Esophagus mucosa (tissue), 1 donor: ENCODE measurements at regions not wholly inside any gene's neighbourhood (a gene's known extent, or its start where the extent isn't known, plus 50 kb on each side); places are given as distances from the start of the nearest gene placed in this dataset.

Experiments
- ATAC-seq: fragments of 200-7000 bp; cut with Tn5 transposase; one replicate; pipeline ENCODE4 v1.9.1; 2020
- donor health status: DM: yes; HTN: yes; CAD: no.

- ATAC-seq: no peak
Observed at GRCh38 chr7:53988376-53988775, 553.8 kb upstream of the VSTM2A start.

- no peak for ATAC-seq
Observed at GRCh38 chr7:53993224-53993623, 549.0 kb upstream of the VSTM2A start.

GRCh38 chr7:53996876-53997275 is 545.3 kb upstream of the VSTM2A start:
- no peak for ATAC-seq

GRCh38 chr7:54014765-54015164 is 527.4 kb upstream of the VSTM2A start:
- ATAC-seq: no peak

GRCh38 chr7:54015251-54015650 is 526.9 kb upstream of the VSTM2A start:
- no peak for ATAC-seq

DNA sequence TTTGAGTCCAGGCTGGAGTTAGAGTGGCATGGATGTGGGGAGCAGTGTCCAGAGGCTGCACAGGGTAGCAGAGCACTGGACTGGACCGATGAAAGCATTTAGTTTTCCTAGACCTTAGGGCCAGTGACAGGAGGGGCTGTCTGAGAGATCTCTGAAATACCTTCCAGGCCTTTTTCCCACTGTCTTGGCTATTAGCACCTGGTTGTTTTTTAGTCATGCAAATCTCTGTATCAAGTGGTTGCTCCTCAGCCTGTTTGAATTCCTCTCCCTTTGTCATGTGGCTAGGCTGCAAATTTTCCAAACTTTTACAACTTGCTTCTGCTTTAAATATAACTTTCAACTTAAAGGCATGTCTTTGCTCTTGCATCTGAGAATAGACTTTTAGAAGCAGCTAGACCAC is 504.3 kb upstream of the VSTM2A start:
- ATAC-seq: no peak

DNA sequence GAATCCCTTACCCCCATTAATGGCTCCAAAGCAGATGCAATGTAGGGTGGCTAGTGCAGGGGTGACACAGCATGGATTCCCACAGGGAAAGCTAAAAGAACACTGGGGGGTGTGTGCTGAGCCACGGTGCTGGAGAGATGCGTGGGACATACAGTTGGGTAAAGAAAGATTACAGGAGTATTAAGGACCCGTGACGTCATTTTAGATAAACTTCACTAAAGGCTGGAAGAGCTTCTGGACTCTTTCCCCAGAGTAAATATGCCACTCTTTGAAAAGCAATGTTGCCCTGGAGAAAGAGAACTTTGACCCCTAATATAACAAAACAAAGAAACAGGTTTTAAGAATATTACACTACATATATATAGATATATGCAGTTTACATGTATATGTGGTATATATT is 481.5 kb upstream of the VSTM2A start:
- no peak for ATAC-seq

- no peak for ATAC-seq
Observed at GRCh38 chr7:54066643-54067042, 475.5 kb upstream of the VSTM2A start.

GRCh38 chr7:54069843-54070242 is 472.3 kb upstream of the VSTM2A start:
- ATAC-seq: no peak

DNA sequence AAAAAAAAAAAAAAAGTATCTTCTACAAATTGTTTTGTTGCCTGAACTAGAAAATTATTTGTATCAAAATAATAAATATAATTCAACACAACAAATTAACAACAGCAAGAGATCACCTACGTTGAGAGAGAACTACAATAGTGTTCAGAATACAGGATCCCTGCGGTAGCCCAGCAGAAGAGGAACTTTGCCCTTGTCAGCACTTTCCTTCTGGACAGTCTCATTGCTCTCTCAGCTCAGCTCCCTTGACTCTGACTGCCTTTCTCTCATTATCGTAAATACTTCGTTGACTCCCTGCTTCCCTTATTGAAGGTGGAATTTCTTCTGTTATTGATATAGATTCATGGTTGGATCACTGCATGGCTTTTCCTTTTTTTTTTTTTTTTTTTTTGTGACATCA is 469.5 kb upstream of the VSTM2A start:
- ATAC-seq: no peak

DNA sequence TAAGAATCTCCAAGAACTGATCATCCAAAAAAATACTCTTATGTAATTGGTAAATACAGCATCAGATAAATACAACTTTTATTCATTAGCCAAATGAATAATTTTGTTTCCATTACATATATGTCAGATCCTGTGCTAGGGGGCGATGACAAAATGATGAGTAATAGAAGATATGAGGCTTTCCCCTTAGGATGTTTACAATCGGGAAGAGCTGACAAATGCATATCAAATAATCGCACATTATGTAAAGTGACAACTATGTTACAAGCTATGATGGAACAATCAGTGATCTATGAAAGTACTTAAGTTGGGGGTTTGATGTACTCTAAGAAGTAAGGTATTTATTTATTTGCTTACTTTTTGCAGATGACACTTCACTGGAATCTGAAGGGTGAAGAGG is 465.6 kb upstream of the VSTM2A start:
- ATAC-seq: no peak

GRCh38 chr7:54080525-54080924 is 461.6 kb upstream of the VSTM2A start:
- no peak for ATAC-seq

- ATAC-seq: no peak
Observed at GRCh38 chr7:54080971-54081370, 461.2 kb upstream of the VSTM2A start.

GRCh38 chr7:54084340-54084739 is 457.8 kb upstream of the VSTM2A start:
- no peak for ATAC-seq

DNA sequence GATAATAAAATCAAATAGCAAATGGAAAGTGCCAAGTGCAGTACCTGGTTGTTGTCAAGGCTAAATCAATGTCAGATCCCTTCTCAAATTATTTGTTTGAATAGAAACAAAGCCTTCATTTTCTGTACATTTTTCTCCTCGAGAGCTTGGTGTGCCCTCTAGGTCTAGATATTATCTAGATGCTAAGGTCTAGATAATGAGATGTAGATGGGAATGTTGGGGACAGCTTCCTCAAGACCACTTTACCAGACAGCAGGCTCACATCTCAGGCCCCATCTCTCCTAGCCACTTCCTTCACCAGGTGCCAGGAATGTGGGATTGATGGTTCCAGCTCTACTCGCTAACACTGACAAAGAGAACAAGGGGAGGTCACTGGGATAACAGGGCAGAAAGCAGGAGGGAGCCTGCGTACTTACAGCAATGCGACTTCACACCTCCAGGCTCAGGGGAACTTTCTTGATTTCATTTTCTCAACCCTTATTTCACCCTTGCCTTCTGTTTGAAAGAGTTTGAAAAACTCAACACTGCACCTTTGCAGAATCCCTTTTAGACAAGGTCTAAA is 451.4 kb upstream of the VSTM2A start:
- ATAC-seq: no peak

DNA sequence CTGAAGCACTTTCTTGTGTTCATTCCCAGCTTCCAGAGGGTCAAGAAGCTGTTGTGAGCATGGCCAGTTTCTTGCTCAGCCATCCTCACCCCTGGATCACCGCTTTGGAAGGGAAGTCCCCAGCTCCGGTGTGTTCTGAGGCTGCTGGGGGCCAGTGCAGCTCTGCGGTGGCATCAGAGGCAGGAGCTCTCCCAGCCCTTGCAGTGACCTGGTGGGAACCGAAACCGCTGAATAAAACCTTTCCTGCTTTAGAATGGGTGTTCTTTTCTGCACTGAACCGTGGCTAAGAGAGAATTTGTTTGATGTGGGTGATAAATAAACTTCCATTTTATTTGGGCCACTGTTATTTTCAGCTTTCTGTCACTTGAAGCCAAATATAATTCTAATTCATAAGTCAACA is 450.9 kb upstream of the VSTM2A start:
- ATAC-seq: no peak

- no peak for ATAC-seq
Observed at GRCh38 chr7:54097886-54098285, 444.3 kb upstream of the VSTM2A start.

GRCh38 chr7:54109501-54109900 is 432.7 kb upstream of the VSTM2A start:
- no peak for ATAC-seq

GRCh38 chr7:54111814-54112511 is 430.2 kb upstream of the VSTM2A start:
- no peak for ATAC-seq

- no peak for ATAC-seq
Observed at GRCh38 chr7:54112567-54112966, 429.6 kb upstream of the VSTM2A start.

GRCh38 chr7:54115028-54115763 is 427.0 kb upstream of the VSTM2A start:
- no peak for ATAC-seq

- ATAC-seq: no peak
Observed at GRCh38 chr7:54116956-54117355, 425.2 kb upstream of the VSTM2A start.

DNA sequence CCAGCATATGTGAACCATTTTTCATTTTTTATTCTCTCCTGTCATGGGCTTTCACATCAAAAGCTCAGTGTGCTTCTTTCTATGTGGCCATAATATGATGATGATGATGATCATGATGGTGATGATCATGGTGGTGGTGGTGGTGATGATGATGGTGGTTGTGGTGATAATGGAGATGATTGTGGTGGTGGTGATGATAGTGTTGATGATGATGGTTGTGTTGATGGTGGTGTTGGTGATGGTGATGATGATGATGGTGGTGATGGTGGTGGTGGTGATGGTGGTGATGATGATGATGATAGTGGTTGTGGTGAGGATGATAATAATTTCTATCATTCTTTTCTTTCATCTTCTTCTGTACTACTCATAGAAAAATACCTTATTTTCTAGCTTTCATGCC is 413.1 kb upstream of the VSTM2A start:
- no peak for ATAC-seq

DNA sequence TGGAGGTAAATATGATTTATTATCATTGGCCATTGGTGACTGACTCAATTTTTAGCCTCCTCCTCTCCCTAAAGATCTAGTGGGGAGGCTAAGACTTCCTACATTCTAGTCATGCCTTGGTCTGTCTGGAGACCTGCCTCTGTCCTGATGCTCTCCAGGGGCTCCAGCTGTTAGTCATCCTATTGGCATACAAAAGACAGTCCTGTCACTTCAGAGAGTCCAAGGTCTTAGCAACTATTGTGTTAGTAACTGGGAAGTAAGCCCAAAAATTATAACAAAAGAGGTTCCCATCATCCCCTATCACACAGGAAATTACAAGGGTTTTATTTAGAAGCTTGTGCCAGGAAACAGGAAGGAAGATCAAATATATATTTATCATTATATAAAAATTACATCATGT is 400.6 kb upstream of the VSTM2A start:
- no peak for ATAC-seq
